ENCODE measurements at regions not wholly inside any gene's neighbourhood (a gene's known extent, or its start where the extent isn't known, plus 50 kb on each side); places are given as distances from the start of the nearest gene placed in this dataset.

GRCh38 chr3:196143708-196144382 is 62.0 kb upstream of the TFRC start (continued):
- TF ChIP-seq YY1 (IDR thresholded peaks at IDR 0.05; ENCODE audit: borderline replicate concordance in 1 of 3, control insufficient read depth in 1 of 3, extremely low read depth in 1 of 3, insufficient read depth in 3 of 3, insufficient read length in 1 of 3, insufficient replicate concordance in 2 of 3, low read depth in 1 of 3, low read length in 2 of 3) (peak; percentile 60 to 92 (median 78)), POLR2A (conservative IDR thresholded peaks at IDR 0.05) (peak; percentile 36; the same call in 1 of the 2 replicates), TEAD4 (IDR thresholded peaks at IDR 0.05; ENCODE audit: low read length) (no peak), TEAD4 (CRISPR knock-in tag; IDR thresholded peaks at IDR 0.05; ENCODE audit: borderline replicate concordance) (no peak), CREB5 (CRISPR knock-in tag; IDR thresholded peaks at IDR 0.05) (0 out of 2 replicates have a peak, but pooled peaks have one; percentile 41), MLLT1 (IDR thresholded peaks at IDR 0.05) (peak; percentile 18 to 62; a peak in 1 of 4 replicates), KDM5B (IDR thresholded peaks at IDR 0.05; ENCODE audit: insufficient replicate concordance, low read depth, low read length) (peak; percentile 60), TCF15 (CRISPR knock-in tag; IDR thresholded peaks at IDR 0.05) (peak; percentile 80; the same call in 1 of the 2 replicates), BCL6 (CRISPR knock-in tag; IDR thresholded peaks at IDR 0.05) (peak; percentile 55), RFX7 (CRISPR knock-in tag; IDR thresholded peaks at IDR 0.05) (no peak), ZNF444 (CRISPR knock-in tag; IDR thresholded peaks at IDR 0.05) (peak; percentile 37), ID3 (CRISPR knock-in tag; IDR thresholded peaks at IDR 0.05) (no peak), ID3 (tag; IDR thresholded peaks at IDR 0.05) (peak; percentile 95), ZBTB17 (CRISPR knock-in tag; IDR thresholded peaks at IDR 0.05) (peak; percentile 87), HLTF (IDR thresholded peaks at IDR 0.05) (peak; percentile 13; the same call in 1 of the 2 replicates), FOXP1 (CRISPR knock-in tag; IDR thresholded peaks at IDR 0.05) (peak; percentile 79; the same call in 1 of the 2 replicates), GTF2A2 (tag; IDR thresholded peaks at IDR 0.05) (peak; percentile 28; the same call in 1 of the 2 replicates), CBFB (CRISPR knock-in tag; IDR thresholded peaks at IDR 0.05) (no peak), ZNF644 (tag; IDR thresholded peaks at IDR 0.05; ENCODE audit: low read depth) (peak; percentile 91), E2F4 (CRISPR knock-in tag; IDR thresholded peaks at IDR 0.05; ENCODE audit: low read depth) (peak; percentile 15; the same call in 1 of the 2 replicates), ZBTB12 (CRISPR knock-in tag; IDR thresholded peaks at IDR 0.05) (peak; percentile 39; the same call in 1 of the 2 replicates), ZNF695 (CRISPR knock-in tag; IDR thresholded peaks at IDR 0.05) (peak; percentile 54; the same call in 1 of the 2 replicates)

Measured in K562 (cell line).